ENCODE measurements at regions not wholly inside any gene's neighbourhood (a gene's known extent, or its start where the extent isn't known, plus 50 kb on each side); places are given as distances from the start of the nearest gene placed in this dataset.

- no peaks in the 10 kb centered on the region for H3K36me3 ChIP-seq (ENCODE audit: control insufficient read depth in 2 of 2, extremely low read depth in 1 of 2, insufficient read depth in 1 of 2, low read length in 1 of 2)
- no peaks in the 10 kb centered on the region for H3K27me3 Mint-ChIP-seq
- H3K27ac ChIP-seq (ENCODE audit: low read length): no peak overlapping the region
- peak overlapping the region in 1 of 3 donors; percentile 2 for H3K4me3 Mint-ChIP-seq
- H3K4me3 ChIP-seq (ENCODE audit: control insufficient read depth in 1 of 2, extremely low read depth in 1 of 2, low read length in 1 of 2): no peak overlapping the region
- ATAC-seq (replicated peaks in 1 of 4) (no peak), DNase-seq (no peak)
- POLR2A ChIA-PET: no interaction called here
- no peaks in the 10 kb centered on the region for H3K9me3 Mint-ChIP-seq
- H3K36me3 Mint-ChIP-seq: no peaks in the 10 kb centered on the region
- 85% methylated on average over 2 of the region's 4 CpGs for WGBS (ENCODE audit: insufficient coverage)
- H3K27me3 ChIP-seq (replicated peaks in 1 of 2; ENCODE audit: control insufficient read depth in 2 of 2, extremely low read depth in 1 of 2, insufficient read depth in 2 of 2, low read length in 1 of 2): no peaks in the 10 kb centered on the region
- peaks cover 16 to 34% (median 25%) of the 10 kb centered on the region in 3 donors for H3K4me1 Mint-ChIP-seq
- no peaks in the 10 kb centered on the region for H3K9me3 ChIP-seq
- H3K27ac Mint-ChIP-seq: peak overlapping the region; percentile 84 to 95
- CTCF ChIA-PET: no interaction called here
- peaks cover 3 to 5% of the 10 kb centered on the region in 2 experiments for H3K4me1 ChIP-seq (ENCODE audit: control insufficient read depth in 1 of 2, extremely low read depth in 1 of 2, insufficient read depth in 2 of 2, low read length in 2 of 2)
Measured at GRCh38 chr5:173782671-173783101, 105.5 kb upstream of the CPEB4 start.

GRCh38 chr5:173783371-173783770 is 104.8 kb upstream of the CPEB4 start:
- Histone ChIP-seq H3K27me3 (replicated peaks in 1 of 2; ENCODE audit: control insufficient read depth in 2 of 2, extremely low read depth in 1 of 2, insufficient read depth in 2 of 2, low read length in 1 of 2) (no peaks in the 10 kb centered on the region), H3K36me3 (ENCODE audit: control insufficient read depth in 2 of 2, extremely low read depth in 1 of 2, insufficient read depth in 1 of 2, low read length in 1 of 2) (no peaks in the 10 kb centered on the region), H3K27ac (ENCODE audit: low read length) (no peak overlapping the region), H3K4me3 (ENCODE audit: control insufficient read depth in 1 of 2, extremely low read depth in 1 of 2, low read length in 1 of 2) (no peak overlapping the region), H3K4me1 (ENCODE audit: control insufficient read depth in 1 of 2, extremely low read depth in 1 of 2, insufficient read depth in 2 of 2, low read length in 2 of 2) (peaks cover 3 to 5% of the 10 kb centered on the region in 2 experiments), H3K9me3 (no peaks in the 10 kb centered on the region)
- H3K4me3 Mint-ChIP-seq: no peak overlapping the region
- H3K36me3 Mint-ChIP-seq: no peaks in the 10 kb centered on the region
- ATAC-seq (replicated peaks in 1 of 4) (no peak), DNase-seq (no peak)
- ChIA-PET CTCF (no interaction called here), POLR2A (no interaction called here)
- 100% methylated on average over 2 of the region's 2 CpGs for WGBS (ENCODE audit: insufficient coverage)
- peaks cover 16 to 30% (median 21%) of the 10 kb centered on the region in 3 donors for H3K4me1 Mint-ChIP-seq
- H3K9me3 Mint-ChIP-seq: no peaks in the 10 kb centered on the region
- peak overlapping the region; percentile 37 to 66 for H3K27ac Mint-ChIP-seq
- no peaks in the 10 kb centered on the region for H3K27me3 Mint-ChIP-seq

GRCh38 chr5:173785400-173785799 is 102.7 kb upstream of the CPEB4 start:
- Histone ChIP-seq H3K4me3 (ENCODE audit: control insufficient read depth in 1 of 2, extremely low read depth in 1 of 2, low read length in 1 of 2) (no peak overlapping the region), H3K4me1 (ENCODE audit: control insufficient read depth in 1 of 2, extremely low read depth in 1 of 2, insufficient read depth in 2 of 2, low read length in 2 of 2) (peaks cover 3 to 5% of the 10 kb centered on the region in 2 experiments), H3K27me3 (replicated peaks in 1 of 2; ENCODE audit: control insufficient read depth in 2 of 2, extremely low read depth in 1 of 2, insufficient read depth in 2 of 2, low read length in 1 of 2) (peaks cover 0 to 8% of the 10 kb centered on the region in 2 experiments), H3K9me3 (no peaks in the 10 kb centered on the region), H3K27ac (ENCODE audit: low read length) (no peak overlapping the region), H3K36me3 (ENCODE audit: control insufficient read depth in 2 of 2, extremely low read depth in 1 of 2, insufficient read depth in 1 of 2, low read length in 1 of 2) (no peaks in the 10 kb centered on the region)
- no peaks in the 10 kb centered on the region for H3K9me3 Mint-ChIP-seq
- CTCF ChIA-PET: no interaction called here
- H3K27ac Mint-ChIP-seq: no peak overlapping the region
- 12% methylated on average over 3 of the region's 4 CpGs for WGBS (ENCODE audit: insufficient coverage)
- peaks cover 16 to 29% (median 20%) of the 10 kb centered on the region in 3 donors for H3K4me1 Mint-ChIP-seq
- no peaks in the 10 kb centered on the region for H3K27me3 Mint-ChIP-seq
- POLR2A ChIA-PET: no interaction called here
- H3K36me3 Mint-ChIP-seq: no peaks in the 10 kb centered on the region
- ATAC-seq (replicated peaks in 1 of 4) (no peak), DNase-seq (no peak)
- no peak overlapping the region for H3K4me3 Mint-ChIP-seq

GRCh38 chr5:173785866-173786265 is 102.3 kb upstream of the CPEB4 start:
- POLR2A ChIA-PET: no interaction called here
- CTCF ChIA-PET: no interaction called here
- no peaks in the 10 kb centered on the region for H3K36me3 Mint-ChIP-seq
- 100% methylated on average over 2 of the region's 3 CpGs for WGBS (ENCODE audit: insufficient coverage)
- no peak for ATAC-seq (replicated peaks in 1 of 4)
- no peak overlapping the region for H3K4me3 ChIP-seq (ENCODE audit: control insufficient read depth in 1 of 2, extremely low read depth in 1 of 2, low read length in 1 of 2)
- H3K27me3 ChIP-seq (replicated peaks in 1 of 2; ENCODE audit: control insufficient read depth in 2 of 2, extremely low read depth in 1 of 2, insufficient read depth in 2 of 2, low read length in 1 of 2): peaks cover 0 to 9% of the 10 kb centered on the region in 2 experiments
- peaks cover 16 to 29% (median 20%) of the 10 kb centered on the region in 3 donors for H3K4me1 Mint-ChIP-seq
- no peaks in the 10 kb centered on the region for H3K9me3 Mint-ChIP-seq
- no peaks in the 10 kb centered on the region for H3K9me3 ChIP-seq
- H3K4me3 Mint-ChIP-seq: no peak overlapping the region
- no peaks in the 10 kb centered on the region for H3K27me3 Mint-ChIP-seq
- H3K4me1 ChIP-seq (ENCODE audit: control insufficient read depth in 1 of 2, extremely low read depth in 1 of 2, insufficient read depth in 2 of 2, low read length in 2 of 2): peaks cover 3 to 5% of the 10 kb centered on the region in 2 experiments
- no peak overlapping the region for H3K27ac ChIP-seq (ENCODE audit: low read length)
- DNase-seq: no peak
- H3K27ac Mint-ChIP-seq: no peak overlapping the region
- no peaks in the 10 kb centered on the region for H3K36me3 ChIP-seq (ENCODE audit: control insufficient read depth in 2 of 2, extremely low read depth in 1 of 2, insufficient read depth in 1 of 2, low read length in 1 of 2)

GRCh38 chr5:173786286-173787187 is 101.6 kb upstream of the CPEB4 start:
- Histone ChIP-seq H3K27ac (ENCODE audit: low read length) (no peak overlapping the region), H3K4me1 (ENCODE audit: control insufficient read depth in 1 of 2, extremely low read depth in 1 of 2, insufficient read depth in 2 of 2, low read length in 2 of 2) (peaks cover 3 to 5% of the 10 kb centered on the region in 2 experiments), H3K27me3 (replicated peaks in 1 of 2; ENCODE audit: control insufficient read depth in 2 of 2, extremely low read depth in 1 of 2, insufficient read depth in 2 of 2, low read length in 1 of 2) (peaks cover 0 to 10% of the 10 kb centered on the region in 2 experiments), H3K36me3 (ENCODE audit: control insufficient read depth in 2 of 2, extremely low read depth in 1 of 2, insufficient read depth in 1 of 2, low read length in 1 of 2) (no peaks in the 10 kb centered on the region), H3K9me3 (no peaks in the 10 kb centered on the region), H3K4me3 (ENCODE audit: control insufficient read depth in 1 of 2, extremely low read depth in 1 of 2, low read length in 1 of 2) (no peak overlapping the region)
- CTCF ChIA-PET: no interaction called here
- whole genome bisulfite sequencing (ENCODE audit: insufficient coverage): 74% methylated on average over 9 of the region's 10 CpGs
- peak in 2 of 35 experiments; percentile 4 to 16 for DNase-seq
- H3K36me3 Mint-ChIP-seq: no peaks in the 10 kb centered on the region
- H3K4me3 Mint-ChIP-seq: no peak overlapping the region
- POLR2A ChIA-PET: no interaction called here
- no peaks in the 10 kb centered on the region for H3K9me3 Mint-ChIP-seq
- no peak overlapping the region for H3K27ac Mint-ChIP-seq
- H3K27me3 Mint-ChIP-seq: no peaks in the 10 kb centered on the region
- ATAC-seq (replicated peaks in 1 of 4): no peak
- H3K4me1 Mint-ChIP-seq: peaks cover 11 to 26% (median 17%) of the 10 kb centered on the region in 3 donors

- Mint-ChIP-seq H3K36me3 (no peaks in the 10 kb centered on the region), H3K27me3 (no peaks in the 10 kb centered on the region), H3K4me1 (peaks cover 0 to 10% (median 3%) of the 10 kb centered on the region in 3 donors), H3K4me3 (no peak overlapping the region), H3K27ac (no peak overlapping the region), H3K9me3 (no peaks in the 10 kb centered on the region)
- DNase-seq (no peak), ATAC-seq (replicated peaks in 1 of 4) (no peak)
- CTCF ChIA-PET: no interaction called here
- Histone ChIP-seq H3K4me3 (ENCODE audit: control insufficient read depth in 1 of 2, extremely low read depth in 1 of 2, low read length in 1 of 2) (no peak overlapping the region), H3K4me1 (ENCODE audit: control insufficient read depth in 1 of 2, extremely low read depth in 1 of 2, insufficient read depth in 2 of 2, low read length in 2 of 2) (no peaks in the 10 kb centered on the region), H3K9me3 (no peaks in the 10 kb centered on the region), H3K27me3 (replicated peaks in 1 of 2; ENCODE audit: control insufficient read depth in 2 of 2, extremely low read depth in 1 of 2, insufficient read depth in 2 of 2, low read length in 1 of 2) (peaks cover 0 to 10% of the 10 kb centered on the region in 2 experiments), H3K27ac (ENCODE audit: low read length) (no peak overlapping the region), H3K36me3 (ENCODE audit: control insufficient read depth in 2 of 2, extremely low read depth in 1 of 2, insufficient read depth in 1 of 2, low read length in 1 of 2) (no peaks in the 10 kb centered on the region)
- 58% methylated on average over 11 of the region's 11 CpGs for WGBS (ENCODE audit: insufficient coverage)
- POLR2A ChIA-PET: no interaction called here
Measured at GRCh38 chr5:173789031-173789920, 98.9 kb upstream of the CPEB4 start.

Data from T-cell (primary cell).